ENCODE measurements at regions not wholly inside any gene's neighbourhood (a gene's known extent, or its start where the extent isn't known, plus 50 kb on each side); places are given as distances from the start of the nearest gene placed in this dataset.

DNA sequence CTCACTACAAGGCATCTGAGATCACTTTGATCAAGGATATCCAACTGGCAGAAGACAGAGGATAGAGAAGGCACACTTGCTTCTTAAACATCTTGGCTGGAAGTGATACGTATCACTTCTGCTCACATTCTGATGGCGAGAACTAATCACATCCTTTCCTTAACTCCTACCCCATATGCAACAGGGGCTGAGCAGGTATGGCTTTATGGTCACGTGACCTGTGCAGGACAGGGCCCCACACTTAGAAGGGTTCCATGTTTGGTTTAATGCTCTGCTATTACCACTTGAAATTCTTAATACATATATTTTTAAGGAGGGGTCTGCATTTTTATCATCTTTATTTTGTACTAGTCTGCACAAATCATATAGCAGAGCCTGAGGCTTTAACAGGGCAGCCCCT, 177.3 kb downstream of the SLC15A5 start:
- no peak overlapping the region for H3K4me3 Mint-ChIP-seq
- TF ChIP-seq CTCF (IDR thresholded peaks at IDR 0.05), result no peak
- no peak overlapping the region for H3K27ac Mint-ChIP-seq
- H3K4me1 Mint-ChIP-seq, result peaks cover 15% of the 10 kb centered on the region
- H3K36me3 Mint-ChIP-seq (ENCODE audit: low read depth), result peaks cover 15% of the 10 kb centered on the region
- DNase-seq, result no peak
- H3K9me3 Mint-ChIP-seq, result peaks cover 39% of the 10 kb centered on the region
- H3K27me3 Mint-ChIP-seq (ENCODE audit: low read depth, poor library complexity), result peaks cover 3% of the 10 kb centered on the region

DNA sequence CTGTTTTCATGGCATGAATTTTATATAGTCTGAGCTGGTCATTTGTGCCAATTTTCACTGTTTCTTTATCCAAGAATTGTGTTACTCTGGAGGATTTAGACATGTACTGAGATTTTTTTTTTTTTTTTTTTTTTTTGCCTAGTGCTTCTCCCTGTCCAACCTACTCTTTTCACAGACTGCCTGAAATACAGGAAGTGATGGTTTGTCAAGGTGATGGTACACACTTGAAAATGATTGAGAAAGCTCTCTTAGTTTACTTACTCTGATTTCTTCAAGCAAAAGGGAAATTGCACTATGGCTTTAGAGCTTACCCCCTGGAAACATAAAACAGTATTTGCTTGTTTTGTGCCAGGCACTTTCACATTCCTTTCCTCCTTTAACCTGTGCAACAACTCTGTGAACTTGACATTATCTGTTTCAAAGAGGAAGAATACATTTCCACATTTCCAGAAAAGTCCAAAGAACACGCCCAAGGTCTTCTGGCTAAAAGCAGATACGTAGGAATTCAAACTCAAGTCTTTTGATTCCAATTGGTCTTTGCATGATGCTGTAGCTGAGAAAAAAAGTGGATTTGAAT, 181.1 kb downstream of the SLC15A5 start:
- Mint-ChIP-seq H3K27ac (no peak overlapping the region), H3K4me1 (peaks cover 17% of the 10 kb centered on the region), H3K27me3 (ENCODE audit: low read depth, poor library complexity) (no peaks in the 10 kb centered on the region), H3K9me3 (peaks cover 14% of the 10 kb centered on the region), H3K36me3 (ENCODE audit: low read depth) (peaks cover 6% of the 10 kb centered on the region), H3K4me3 (no peak overlapping the region)
- TF ChIP-seq CTCF (IDR thresholded peaks at IDR 0.05), result no peak
- no peak for DNase-seq

- TF ChIP-seq CTCF (IDR thresholded peaks at IDR 0.05), result no peak
- Mint-ChIP-seq H3K36me3 (ENCODE audit: low read depth) (peaks cover 14% of the 10 kb centered on the region), H3K4me1 (peaks cover 17% of the 10 kb centered on the region), H3K4me3 (no peak overlapping the region), H3K27me3 (ENCODE audit: low read depth, poor library complexity) (no peaks in the 10 kb centered on the region), H3K27ac (no peak overlapping the region), H3K9me3 (peaks cover 21% of the 10 kb centered on the region)
- DNase-seq, result no peak
Observed at GRCh38 chr12:16095531-16096110, 181.9 kb downstream of the SLC15A5 start.

DNA sequence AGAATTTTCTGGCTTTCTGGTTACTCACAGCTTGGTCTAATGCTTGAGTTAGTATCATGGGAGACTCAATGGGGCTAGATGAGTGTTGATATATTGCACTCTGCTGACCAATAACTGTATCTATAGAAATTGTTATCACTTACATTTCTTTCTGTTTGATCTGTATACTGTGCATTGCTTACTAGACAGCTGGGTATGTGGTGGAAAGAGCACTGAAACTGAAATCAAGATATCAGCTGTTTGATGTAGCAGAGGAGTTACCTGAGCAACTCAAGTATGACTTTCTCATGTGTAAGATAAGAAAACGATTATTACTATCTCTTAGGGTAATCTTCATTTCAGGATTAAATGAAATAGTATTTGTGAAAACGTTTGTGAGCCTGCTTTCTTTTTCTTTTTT, 183.0 kb downstream of the SLC15A5 start:
- H3K27me3 Mint-ChIP-seq (ENCODE audit: low read depth, poor library complexity), result no peaks in the 10 kb centered on the region
- H3K4me3 Mint-ChIP-seq, result no peak overlapping the region
- peaks cover 17% of the 10 kb centered on the region for H3K4me1 Mint-ChIP-seq
- no peak for DNase-seq
- TF ChIP-seq CTCF (IDR thresholded peaks at IDR 0.05), result no peak
- peaks cover 24% of the 10 kb centered on the region for H3K9me3 Mint-ChIP-seq
- no peak overlapping the region for H3K27ac Mint-ChIP-seq
- peaks cover 17% of the 10 kb centered on the region for H3K36me3 Mint-ChIP-seq (ENCODE audit: low read depth)

GRCh38 chr12:16093825-16094224, 182.7 kb downstream of the DERA start:
- H3K4me3 Mint-ChIP-seq, result no peak overlapping the region
- no peaks in the 10 kb centered on the region for H3K27me3 Mint-ChIP-seq (ENCODE audit: low read depth, poor library complexity)
- peaks cover 17% of the 10 kb centered on the region for H3K4me1 Mint-ChIP-seq
- no peak for TF ChIP-seq CTCF (IDR thresholded peaks at IDR 0.05)
- peaks cover 17% of the 10 kb centered on the region for H3K36me3 Mint-ChIP-seq (ENCODE audit: low read depth)
- peaks cover 24% of the 10 kb centered on the region for H3K9me3 Mint-ChIP-seq
- DNase-seq, result no peak
- no peak overlapping the region for H3K27ac Mint-ChIP-seq

- H3K27me3 Mint-ChIP-seq (ENCODE audit: low read depth, poor library complexity), result no peaks in the 10 kb centered on the region
- peaks cover 24% of the 10 kb centered on the region for H3K9me3 Mint-ChIP-seq
- TF ChIP-seq CTCF (IDR thresholded peaks at IDR 0.05), result no peak
- no peak overlapping the region for H3K27ac Mint-ChIP-seq
- peaks cover 17% of the 10 kb centered on the region for H3K36me3 Mint-ChIP-seq (ENCODE audit: low read depth)
- peaks cover 23% of the 10 kb centered on the region for H3K4me1 Mint-ChIP-seq
- no peak overlapping the region for H3K4me3 Mint-ChIP-seq
- DNase-seq, result no peak
Observed at GRCh38 chr12:16090974-16091373, 179.8 kb downstream of the DERA start.

All from nephron progenitor cell (in vitro differentiated cells).